HepG2 (cell line): ENCODE measurements at regions not wholly inside any gene's neighbourhood (a gene's known extent, or its start where the extent isn't known, plus 50 kb on each side); places are given as distances from the start of the nearest gene placed in this dataset.

Experiments used
- ATAC-seq: fragments of 200-7000 bp; cut with Tn5 transposase; 3 replicates; pipeline ENCODE4 v1.9.1; 2020; ENCODE audit warnings: mild to moderate bottlenecking, moderate library complexity
- BruUV-seq: library from RNA; stranded (reverse); fragments of 400-500 nt; replicated peaks from 2 replicates; lab custom pipeline; 2021; lab: Mats Ljungman, UMichigan
- CTCF ChIA-PET: fragments of 300-600 bp; formaldehyde crosslinking; extraction: SDS; loops from one replicate; lab custom pipeline; 2021; ENCODE audit warnings: low total read pairs, inconsistent platforms, low intra/inter-chr PET ratio; lab: Yijun Ruan, JAX
- POLR2A ChIA-PET: fragments of 350-600 bp; sonication (Branson Sonifier 250); formaldehyde crosslinking; loops from one replicate; lab custom pipeline; 2020; ENCODE audit warnings: antibody characterized with exemption, inconsistent platforms; lab: Yijun Ruan, JAX
- DNase-seq: peaks from one replicate; pipeline ENCODE4 v3.0.0-alpha.2; 2015; ENCODE audit warnings: low spot score
- FAIRE-seq: peaks from 3 replicates; lab custom pipeline; 2011; peaks lifted over from hg19 to GRCh38; lab: Jason Lieb, UNC
- H2AFZ ChIP-seq: one replicate; pipeline ENCODE4 v1.6.1; 2011; ENCODE audit warnings: low read length, inconsistent platforms
- H3K27ac ChIP-seq: fragments of 300-600 bp; 3 replicates; pipeline ENCODE4 v1.8.0; 2011; ENCODE audit warnings: mixed run types, mild to moderate bottlenecking, mixed read lengths, low read length, inconsistent platforms; ENCODE audit not compliant: insufficient read depth; ENCODE audit errors: extremely low read length
- H3K27me3 ChIP-seq, 2 experiments: fragments of 200-600 bp in 1 of 2; 2 replicates in 1 of 2; 3 replicates in 1 of 2; pipeline versions ENCODE4 v1.6.0 to v1.8.0; 2011; ENCODE audit warnings: low read length in 2 of 2, mild to moderate bottlenecking in 2 of 2, moderate library complexity in 2 of 2, inconsistent platforms in 1 of 2; ENCODE audit not compliant: insufficient read depth in 2 of 2, control insufficient read depth in 1 of 2
- H3K36me3 ChIP-seq, 2 experiments: fragments of 200-600 bp in 1 of 2; replicated peaks in 1 of 2; 2 replicates in 1 of 2; 3 replicates in 1 of 2; pipeline versions ENCODE4 v1.5.1 to v1.8.0; 2011; ENCODE audit warnings: low read length in 2 of 2, inconsistent platforms in 1 of 2; ENCODE audit not compliant: insufficient read depth in 2 of 2, control insufficient read depth in 1 of 2
- H3K4me1 ChIP-seq: 2 replicates; pipeline ENCODE4 v1.5.1; 2012; ENCODE audit warnings: low read length, inconsistent platforms; ENCODE audit not compliant: insufficient read depth
- H3K4me2 ChIP-seq: 2 replicates; pipeline ENCODE4 v1.6.0; 2011; ENCODE audit warnings: low read depth, low read length, inconsistent platforms
- H3K4me3 ChIP-seq, 3 experiments: fragments of 200-600 bp in 1 of 3; sonication (generic), shearing (Covaris generic) in 1 of 3; replicated peaks in 1 of 3; 2 replicates each; pipeline ENCODE4 v1.5.1; 2011 to 2016; ENCODE audit warnings: low read length in 3 of 3, inconsistent platforms in 2 of 3, low read depth in 2 of 3, mild to moderate bottlenecking in 2 of 3, control low read depth in 1 of 3, mixed read lengths in 1 of 3; ENCODE audit not compliant: insufficient read depth in 1 of 3
- H3K79me2 ChIP-seq: one replicate; pipeline ENCODE4 v1.6.1; 2011; ENCODE audit warnings: low read length, inconsistent platforms; ENCODE audit not compliant: insufficient read depth
- H3K9ac ChIP-seq: 2 replicates; pipeline ENCODE4 v1.6.0; 2011; ENCODE audit warnings: mild to moderate bottlenecking, low read depth, low read length, inconsistent platforms; ENCODE audit not compliant: insufficient read depth
- H3K9me3 ChIP-seq: 2 replicates; pipeline ENCODE4 v1.5.1; 2012; ENCODE audit warnings: mild to moderate bottlenecking, low read length
- H4K20me1 ChIP-seq: 2 replicates; pipeline ENCODE4 v1.6.0; 2011; ENCODE audit warnings: inconsistent platforms, mild to moderate bottlenecking, low read length, moderate library complexity; ENCODE audit not compliant: insufficient read depth
- CBX2 ChIP-seq, 2 experiments: fragments of 200-600 bp in 1 of 2; sonication (generic); formaldehyde crosslinking in 1 of 2; IDR thresholded peaks; 2 replicates each; pipeline versions ENCODE4 v1.7.0 to v1.8.1; 2018 to 2022; ENCODE audit warnings: low read depth in 2 of 2, low read length in 1 of 2, mild to moderate bottlenecking in 1 of 2, missing genetic modification reagents in 1 of 2
- CENPT ChIP-seq: sonication (generic); formaldehyde crosslinking; IDR thresholded peaks from 2 replicates; pipeline ENCODE4 v1.8.0; 2022; ENCODE audit warnings: low read depth, mild to moderate bottlenecking, moderate library complexity, missing genetic modification reagents
- GABPB1 ChIP-seq: IDR thresholded peaks from 2 replicates; pipeline ENCODE4 v1.6.1; 2016; ENCODE audit warnings: mild to moderate bottlenecking, missing genetic modification reagents, moderate library complexity, missing compliant biosample characterization
- JUNB ChIP-seq: sonication (generic); formaldehyde crosslinking; IDR thresholded peaks from 2 replicates; pipeline ENCODE4 v1.8.0; 2022; ENCODE audit warnings: missing genetic modification reagents, mild to moderate bottlenecking, borderline replicate concordance
- MTA1 ChIP-seq: sonication (generic); formaldehyde crosslinking; IDR thresholded peaks from 2 replicates; pipeline ENCODE4 v1.4.0; 2020; ENCODE audit warnings: missing genetic modification reagents, mild to moderate bottlenecking, borderline replicate concordance
- RFX3 ChIP-seq: IDR thresholded peaks from 2 replicates; pipeline ENCODE4 v1.6.1; 2016; ENCODE audit warnings: missing biosample characterization, missing genetic modification reagents
- SMYD3 ChIP-seq: sonication (generic); formaldehyde crosslinking; IDR thresholded peaks from 2 replicates; pipeline ENCODE4 v1.8.1; 2023; ENCODE audit warnings: mild to moderate bottlenecking, missing genetic modification reagents
- STAT5B ChIP-seq: sonication (generic); formaldehyde crosslinking; IDR thresholded peaks from 2 replicates; pipeline ENCODE4 v1.4.0; 2020; ENCODE audit warnings: missing genetic modification reagents
- TCF7L2 ChIP-seq: IDR thresholded peaks from 2 replicates; pipeline ENCODE4 v1.6.1; 2011; ENCODE audit warnings: mild to moderate bottlenecking, low read depth, low read length, moderate library complexity
- U2AF2 ChIP-seq: fragments of 200-400 bp; formaldehyde crosslinking; IDR thresholded peaks from 2 replicates; pipeline ENCODE4 v1.6.1; 2017; ENCODE audit warnings: low read depth, mild to moderate bottlenecking, low read length
- WIZ ChIP-seq: sonication (generic); formaldehyde crosslinking; IDR thresholded peaks from 2 replicates; pipeline ENCODE4 v1.5.1; 2020; ENCODE audit warnings: mild to moderate bottlenecking, missing genetic modification reagents
- ZKSCAN1 ChIP-seq: fragments of 150-350 bp; IDR thresholded peaks from 2 replicates; pipeline ENCODE4 v1.6.1; 2014; ENCODE audit warnings: low read length
- ZNF326 ChIP-seq: sonication (generic); formaldehyde crosslinking; IDR thresholded peaks from 2 replicates; pipeline ENCODE4 v1.4.0; 2020; ENCODE audit warnings: missing genetic modification reagents, borderline replicate concordance
- ZNF350 ChIP-seq: sonication (generic); formaldehyde crosslinking; IDR thresholded peaks from 2 replicates; pipeline ENCODE4 v1.4.0; 2020; ENCODE audit warnings: mild to moderate bottlenecking, low read depth, missing genetic modification reagents, borderline replicate concordance
- ZNF761 ChIP-seq: sonication (generic); formaldehyde crosslinking; conservative IDR thresholded peaks from 2 replicates; pipeline ENCODE4 v1.4.0; 2020; ENCODE audit warnings: mild to moderate bottlenecking, missing genetic modification reagents
- ZSCAN25 ChIP-seq: sonication (generic); formaldehyde crosslinking; IDR thresholded peaks from 2 replicates; pipeline ENCODE4 v1.8.0; 2022; ENCODE audit warnings: mild to moderate bottlenecking, missing genetic modification reagents
- WGBS: methylation state at CpG from one replicate; pipeline ENCODE4 v1.1.6; 2017; ENCODE audit warnings: low lambda C conversion rate; 5-methylcytosine and 5-hydroxymethylcytosine counted together
- in situ Hi-C: cut with HindIII; loops from 2 replicates; pipeline ENCODE4 v1.10.0; 2017; ENCODE audit warnings: low pct_unique_long_range_greater_than_20kb; ENCODE audit not compliant: extremely low pct_ligation_motif_present
- intact Hi-C: fragments of 100-400 bp; cut with micrococcal nuclease; formaldehyde crosslinking; loops from one replicate; pipeline ENCODE4 v1.10.0; 2022; ENCODE audit not compliant: unreplicated experiment
- TF ChIP-seq, protein P1 (sequence below): sonication (generic); formaldehyde crosslinking; IDR thresholded peaks from 2 replicates; pipeline ENCODE4 v1.5.0; 2020; ENCODE audit warnings: missing genetic modification reagents
- TF ChIP-seq, protein P2 (sequence below), 2 experiments: fragments of 450-650 bp in 1 of 2; sonication (generic) in 1 of 2; formaldehyde crosslinking; IDR thresholded peaks; 2 replicates each; pipeline versions ENCODE4 v1.5.0 to v1.8.0; 2020 to 2022; ENCODE audit warnings: mild to moderate bottlenecking in 1 of 2, missing genetic modification reagents in 1 of 2
- TF ChIP-seq, protein P3 (sequence below): sonication (generic); formaldehyde crosslinking; IDR thresholded peaks from 2 replicates; pipeline ENCODE4 v1.4.0; 2020; ENCODE audit warnings: missing genetic modification reagents
- TF ChIP-seq, protein P4 (sequence below): sonication (generic); formaldehyde crosslinking; IDR thresholded peaks from 2 replicates; pipeline ENCODE4 v1.4.0; 2020; ENCODE audit warnings: missing genetic modification reagents

DNA sequence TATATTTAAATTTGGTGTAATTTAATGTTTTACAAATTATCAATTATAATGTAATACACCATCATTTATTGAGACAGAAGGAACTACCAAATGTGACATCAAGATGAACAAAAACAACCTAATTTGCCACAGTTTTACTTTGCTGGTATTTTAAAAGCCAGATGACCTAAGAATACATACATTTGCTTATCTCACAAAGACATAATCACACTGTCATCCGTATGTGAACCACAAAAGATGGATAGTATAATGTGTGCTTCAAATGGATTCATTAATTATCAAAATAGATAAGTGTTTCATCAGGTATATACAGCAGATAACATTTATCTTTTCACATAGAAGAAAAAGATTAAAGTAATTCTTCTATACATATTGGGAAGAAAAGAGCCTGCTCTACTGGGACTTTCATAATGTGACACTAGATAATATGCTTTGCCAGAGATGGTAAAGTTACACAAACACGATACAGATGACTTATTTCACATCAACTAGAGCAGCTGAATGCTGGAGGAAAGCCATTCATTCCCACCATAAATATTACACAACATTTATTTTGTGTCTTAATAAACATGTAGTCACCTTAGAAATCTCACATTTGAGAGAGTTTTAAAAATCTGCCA lies 278.5 kb downstream of the ISL1 start:
- H3K36me3 ChIP-seq: no peaks in the 10 kb centered on the region
- no TSS peak for BruUV-seq
- H2AFZ ChIP-seq: no peak overlapping the region
- H3K4me2 ChIP-seq: no peak overlapping the region
- H3K9ac ChIP-seq: no peak overlapping the region
- FAIRE-seq: no peak
- no peak for DNase-seq
- 0% methylated on average over 2 of the region's 2 CpGs for WGBS
- in situ Hi-C loops: no loop called here
- no peaks in the 10 kb centered on the region for H3K27me3 ChIP-seq
- intact Hi-C loops: no loop called here
- TF ChIP-seq JUNB (CRISPR knock-in tag) (no peak), ZNF761 (CRISPR knock-in tag) (no peak), CENPT (no peak), RFX3 (CRISPR knock-in tag) (no peak), WIZ (no peak), TCF7L2 (no peak), MTA1 (CRISPR knock-in tag) (no peak), U2AF2 (no peak), GABPB1 (CRISPR knock-in tag) (no peak), STAT5B (CRISPR knock-in tag) (no peak), ZSCAN25 (no peak), SMYD3 (CRISPR knock-in tag) (no peak), ZNF350 (CRISPR knock-in tag) (no peak), CBX2 (IDR thresholded peaks at IDR 0.05; ENCODE audit: low read depth, low read length) (no peak), CBX2 (CRISPR knock-in tag; IDR thresholded peaks at IDR 0.05; ENCODE audit: low read depth) (no peak), ZNF326 (no peak), ZKSCAN1 (no peak)
- TF ChIP-seq, protein P1, sequence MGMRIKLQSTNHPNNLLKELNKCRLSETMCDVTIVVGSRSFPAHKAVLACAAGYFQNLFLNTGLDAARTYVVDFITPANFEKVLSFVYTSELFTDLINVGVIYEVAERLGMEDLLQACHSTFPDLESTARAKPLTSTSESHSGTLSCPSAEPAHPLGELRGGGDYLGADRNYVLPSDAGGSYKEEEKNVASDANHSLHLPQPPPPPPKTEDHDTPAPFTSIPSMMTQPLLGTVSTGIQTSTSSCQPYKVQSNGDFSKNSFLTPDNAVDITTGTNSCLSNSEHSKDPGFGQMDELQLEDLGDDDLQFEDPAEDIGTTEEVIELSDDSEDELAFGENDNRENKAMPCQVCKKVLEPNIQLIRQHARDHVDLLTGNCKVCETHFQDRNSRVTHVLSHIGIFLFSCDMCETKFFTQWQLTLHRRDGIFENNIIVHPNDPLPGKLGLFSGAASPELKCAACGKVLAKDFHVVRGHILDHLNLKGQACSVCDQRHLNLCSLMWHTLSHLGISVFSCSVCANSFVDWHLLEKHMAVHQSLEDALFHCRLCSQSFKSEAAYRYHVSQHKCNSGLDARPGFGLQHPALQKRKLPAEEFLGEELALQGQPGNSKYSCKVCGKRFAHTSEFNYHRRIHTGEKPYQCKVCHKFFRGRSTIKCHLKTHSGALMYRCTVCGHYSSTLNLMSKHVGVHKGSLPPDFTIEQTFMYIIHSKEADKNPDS (CRISPR knock-in tag): no peak
- TF ChIP-seq, protein P2, sequence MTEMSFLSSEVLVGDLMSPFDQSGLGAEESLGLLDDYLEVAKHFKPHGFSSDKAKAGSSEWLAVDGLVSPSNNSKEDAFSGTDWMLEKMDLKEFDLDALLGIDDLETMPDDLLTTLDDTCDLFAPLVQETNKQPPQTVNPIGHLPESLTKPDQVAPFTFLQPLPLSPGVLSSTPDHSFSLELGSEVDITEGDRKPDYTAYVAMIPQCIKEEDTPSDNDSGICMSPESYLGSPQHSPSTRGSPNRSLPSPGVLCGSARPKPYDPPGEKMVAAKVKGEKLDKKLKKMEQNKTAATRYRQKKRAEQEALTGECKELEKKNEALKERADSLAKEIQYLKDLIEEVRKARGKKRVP (CRISPR knock-in tag; IDR thresholded peaks at IDR 0.05): no peak
- TF ChIP-seq, protein P3, sequence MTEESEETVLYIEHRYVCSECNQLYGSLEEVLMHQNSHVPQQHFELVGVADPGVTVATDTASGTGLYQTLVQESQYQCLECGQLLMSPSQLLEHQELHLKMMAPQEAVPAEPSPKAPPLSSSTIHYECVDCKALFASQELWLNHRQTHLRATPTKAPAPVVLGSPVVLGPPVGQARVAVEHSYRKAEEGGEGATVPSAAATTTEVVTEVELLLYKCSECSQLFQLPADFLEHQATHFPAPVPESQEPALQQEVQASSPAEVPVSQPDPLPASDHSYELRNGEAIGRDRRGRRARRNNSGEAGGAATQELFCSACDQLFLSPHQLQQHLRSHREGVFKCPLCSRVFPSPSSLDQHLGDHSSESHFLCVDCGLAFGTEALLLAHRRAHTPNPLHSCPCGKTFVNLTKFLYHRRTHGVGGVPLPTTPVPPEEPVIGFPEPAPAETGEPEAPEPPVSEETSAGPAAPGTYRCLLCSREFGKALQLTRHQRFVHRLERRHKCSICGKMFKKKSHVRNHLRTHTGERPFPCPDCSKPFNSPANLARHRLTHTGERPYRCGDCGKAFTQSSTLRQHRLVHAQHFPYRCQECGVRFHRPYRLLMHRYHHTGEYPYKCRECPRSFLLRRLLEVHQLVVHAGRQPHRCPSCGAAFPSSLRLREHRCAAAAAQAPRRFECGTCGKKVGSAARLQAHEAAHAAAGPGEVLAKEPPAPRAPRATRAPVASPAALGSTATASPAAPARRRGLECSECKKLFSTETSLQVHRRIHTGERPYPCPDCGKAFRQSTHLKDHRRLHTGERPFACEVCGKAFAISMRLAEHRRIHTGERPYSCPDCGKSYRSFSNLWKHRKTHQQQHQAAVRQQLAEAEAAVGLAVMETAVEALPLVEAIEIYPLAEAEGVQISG (CRISPR knock-in tag): no peak
- TF ChIP-seq, protein P4, sequence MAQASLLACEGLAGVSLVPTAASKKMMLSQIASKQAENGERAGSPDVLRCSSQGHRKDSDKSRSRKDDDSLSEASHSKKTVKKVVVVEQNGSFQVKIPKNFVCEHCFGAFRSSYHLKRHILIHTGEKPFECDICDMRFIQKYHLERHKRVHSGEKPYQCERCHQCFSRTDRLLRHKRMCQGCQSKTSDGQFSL (CRISPR knock-in tag): no peak
- TF ChIP-seq, all 625 proteins: peak for 0
- Histone ChIP-seq H3K79me2 (no peaks in the 10 kb centered on the region), H3K27ac (no peak overlapping the region), H4K20me1 (no peaks in the 10 kb centered on the region), H3K4me3 (no peak overlapping the region), H3K9me3 (no peaks in the 10 kb centered on the region), H3K4me1 (no peaks in the 10 kb centered on the region)
- CTCF ChIA-PET: no interaction called here
- no peak for ATAC-seq
- POLR2A ChIA-PET: no interaction called here
